GM23338 (cell line): ENCODE measurements at regions not wholly inside any gene's neighbourhood (a gene's known extent, or its start where the extent isn't known, plus 50 kb on each side); places are given as distances from the start of the nearest gene placed in this dataset.

ENCODE experiments used
- ATAC-seq: fragments of 200-7000 bp; cut with Tn5 transposase; 3 replicates; pipeline ENCODE4 v1.9.1; 2020
- DNase-seq: peaks from one replicate; pipeline ENCODE4 v3.0.0-alpha.2; 2015; ENCODE audit warnings: low spot score
- H2AFZ ChIP-seq: fragments of 200-600 bp; sonication (generic); 2 replicates; pipeline ENCODE4 v1.8.0; 2016; ENCODE audit warnings: antibody characterized with exemption, mild to moderate bottlenecking, moderate library complexity
- H3F3A ChIP-seq: fragments of 200-600 bp; sonication (generic); replicated peaks from 2 replicates; pipeline ENCODE4 v1.8.0; 2017; ENCODE audit warnings: antibody characterized with exemption, mixed run types, low read depth
- H3K27ac ChIP-seq: fragments of 200-600 bp; sonication (generic); 2 replicates; pipeline ENCODE4 v1.6.1; 2016; ENCODE audit warnings: low read depth
- H3K27me3 ChIP-seq: fragments of 200-600 bp; sonication (generic); 2 replicates; pipeline ENCODE4 v1.8.0; 2016; ENCODE audit warnings: mild to moderate bottlenecking, mixed run types, moderate library complexity; ENCODE audit not compliant: insufficient read depth
- H3K36me3 ChIP-seq: fragments of 200-600 bp; sonication (generic); 2 replicates; pipeline ENCODE4 v1.8.0; 2016; ENCODE audit warnings: mild to moderate bottlenecking; ENCODE audit not compliant: insufficient read depth
- H3K4me1 ChIP-seq: fragments of 200-600 bp; sonication (generic); 2 replicates; pipeline ENCODE4 v1.8.0; 2016; ENCODE audit warnings: mild to moderate bottlenecking, moderate library complexity; ENCODE audit not compliant: insufficient read depth
- H3K4me2 ChIP-seq: fragments of 200-600 bp; sonication (generic); 2 replicates; pipeline ENCODE4 v1.7.1; 2017; ENCODE audit warnings: mixed run types
- H3K4me3 ChIP-seq: fragments of 200-600 bp; sonication (generic); 2 replicates; pipeline ENCODE4 v1.6.1; 2016; ENCODE audit warnings: mixed run types
- H3K79me2 ChIP-seq: fragments of 200-600 bp; sonication (generic); replicated peaks from 2 replicates; pipeline ENCODE4 v1.8.0; 2017; ENCODE audit warnings: mild to moderate bottlenecking; ENCODE audit not compliant: insufficient read depth
- H3K9me2 ChIP-seq: fragments of 200-600 bp; sonication (generic); 2 replicates; pipeline ENCODE4 v1.8.0; 2017; ENCODE audit not compliant: insufficient read depth
- H4K20me1 ChIP-seq: fragments of 200-600 bp; sonication (generic); replicated peaks from 2 replicates; pipeline ENCODE4 v1.8.0; 2017; ENCODE audit warnings: mild to moderate bottlenecking; ENCODE audit not compliant: insufficient read depth
- H3K27ac Mint-ChIP-seq: 2 replicates; pipeline ENCODE4 v1.8.0; 2020; ENCODE audit warnings: inconsistent platforms, mild to moderate bottlenecking, moderate library complexity, mixed read lengths
- H3K27me3 Mint-ChIP-seq: 3 replicates; pipeline ENCODE4 v1.8.0; 2022; ENCODE audit warnings: low read depth, mild to moderate bottlenecking, moderate library complexity, mixed read lengths, inconsistent platforms; ENCODE audit not compliant: insufficient read depth, poor library complexity
- H3K36me3 Mint-ChIP-seq: 3 replicates; pipeline ENCODE4 v1.8.0; 2021; ENCODE audit warnings: low read depth, mild to moderate bottlenecking, inconsistent platforms, moderate library complexity, mixed read lengths
- H3K4me1 Mint-ChIP-seq: 3 replicates; pipeline ENCODE4 v1.8.0; 2020; ENCODE audit warnings: mild to moderate bottlenecking, inconsistent platforms, mixed read lengths
- H3K4me3 Mint-ChIP-seq: 3 replicates; pipeline ENCODE4 v1.8.0; 2021; ENCODE audit warnings: moderate library complexity, mild to moderate bottlenecking, inconsistent platforms, mixed read lengths
- H3K9me3 Mint-ChIP-seq: 3 replicates; pipeline ENCODE4 v1.8.0; 2020; ENCODE audit warnings: moderate library complexity, mild to moderate bottlenecking, inconsistent platforms, mixed read lengths
- CREB1 ChIP-seq: fragments of 250-450 bp; sonication (Bioruptor Pico); IDR thresholded peaks from 2 replicates; pipeline ENCODE4 v1.5.0; 2020; ENCODE audit warnings: low read depth, mild to moderate bottlenecking, moderate library complexity
- EZH2 ChIP-seq: fragments of 200-600 bp; sonication (generic); IDR thresholded peaks from one replicate; pipeline ENCODE4 v1.8.0; 2017; ENCODE audit warnings: antibody characterized with exemption, mild to moderate bottlenecking, low read depth; ENCODE audit not compliant: unreplicated experiment
- EZH2phosphoT487 ChIP-seq: fragments of 200-600 bp; sonication (generic); IDR thresholded peaks from one replicate; pipeline ENCODE4 v1.8.1; 2018; ENCODE audit warnings: antibody characterized with exemption; ENCODE audit not compliant: unreplicated experiment
- JUNB ChIP-seq: IDR thresholded peaks from one replicate; pipeline ENCODE4 v1.6.1; 2016; ENCODE audit warnings: antibody characterized with exemption; ENCODE audit not compliant: unreplicated experiment
- NANOG ChIP-seq: IDR thresholded peaks from 2 replicates; pipeline ENCODE4 v1.6.1; 2016; ENCODE audit warnings: antibody characterized with exemption, borderline replicate concordance
- POLR2AphosphoS5 ChIP-seq: IDR thresholded peaks from 2 replicates; pipeline ENCODE4 v1.6.1; 2016; ENCODE audit warnings: antibody characterized with exemption, low read depth
- STAT1 ChIP-seq: IDR thresholded peaks from one replicate; pipeline ENCODE4 v1.6.1; 2016; ENCODE audit warnings: antibody characterized with exemption; ENCODE audit not compliant: unreplicated experiment
- ZNF114 ChIP-seq: fragments of 250-450 bp; sonication (Bioruptor Pico); IDR thresholded peaks from 2 replicates; pipeline ENCODE4 v1.5.0; 2020; ENCODE audit warnings: mild to moderate bottlenecking, moderate library complexity
- ZNF331 ChIP-seq: fragments of 250-450 bp; sonication (Bioruptor Pico); IDR thresholded peaks from 2 replicates; pipeline ENCODE4 v1.5.0; 2020; ENCODE audit warnings: low read depth, mild to moderate bottlenecking, moderate library complexity
- TF ChIP-seq, protein P1 (sequence below), 2 experiments: fragments of 200-600 bp in 1 of 2; sonication (generic) in 1 of 2; conservative IDR thresholded peaks; 2 replicates each; pipeline versions ENCODE4 v1.5.1 to v1.6.1; 2016 to 2017; ENCODE audit warnings: antibody characterized with exemption in 2 of 2, low read depth in 2 of 2, mild to moderate bottlenecking in 2 of 2, moderate library complexity in 1 of 2
- TF ChIP-seq, protein P2 (sequence below): IDR thresholded peaks from 2 replicates; pipeline ENCODE4 v1.6.1; 2016; ENCODE audit warnings: antibody characterized with exemption
- TF ChIP-seq, protein P3 (sequence below): fragments of 250-450 bp; sonication (Bioruptor Pico); IDR thresholded peaks from 2 replicates; pipeline ENCODE4 v1.5.0; 2020; ENCODE audit warnings: mild to moderate bottlenecking, moderate library complexity
- TF ChIP-seq, protein P4 (sequence below): IDR thresholded peaks from one replicate; pipeline ENCODE4 v1.6.1; 2018; ENCODE audit warnings: antibody characterized with exemption; ENCODE audit not compliant: unreplicated experiment

DNA sequence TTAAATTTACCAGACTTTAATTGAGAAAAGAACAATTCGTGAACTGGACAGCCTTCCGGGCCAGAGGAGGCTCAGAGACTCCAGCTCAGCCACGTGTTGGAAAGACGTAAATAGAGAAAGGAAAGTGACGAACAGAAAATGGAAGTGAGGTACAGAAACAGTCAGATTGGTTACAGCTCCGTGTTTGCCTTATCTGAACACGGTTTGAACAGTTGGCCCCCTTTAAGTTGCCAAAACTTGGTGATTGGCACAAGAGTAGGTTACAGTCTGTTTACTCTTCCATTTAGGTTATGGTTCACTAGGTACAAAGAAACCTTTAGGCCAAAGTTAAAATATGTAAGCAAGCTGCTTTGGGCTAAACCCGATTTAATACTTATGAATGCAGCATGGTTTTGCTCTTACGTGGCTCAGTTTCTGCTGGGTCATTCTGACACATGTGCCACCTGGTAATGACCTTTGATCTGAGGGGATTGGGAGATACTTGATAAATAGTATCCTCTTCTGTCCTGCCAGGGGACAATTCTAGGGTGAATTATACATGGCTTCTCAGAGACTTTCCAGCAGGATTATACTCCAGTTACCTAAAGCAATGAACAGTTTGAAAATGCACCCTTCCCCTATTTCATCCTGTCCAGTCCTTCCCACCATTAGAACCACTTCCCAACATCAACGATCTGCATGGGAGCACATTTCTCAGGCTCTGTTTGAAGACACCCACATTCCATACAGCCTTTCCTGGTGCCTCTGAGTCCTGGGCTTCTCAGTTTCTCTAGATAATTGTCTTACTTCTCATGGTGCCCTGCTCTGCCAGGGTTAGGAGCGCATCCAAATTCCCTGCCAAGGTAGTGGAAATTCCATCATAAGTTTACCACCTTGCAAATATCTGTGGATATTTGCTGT is 65.1 kb upstream of the TGIF1 start:
- Histone ChIP-seq H3K36me3 (no peaks in the 10 kb centered on the region), H3K9me2 (no peaks in the 10 kb centered on the region), H3K4me3 (no peak overlapping the region), H3K4me2 (no peak overlapping the region), H2AFZ (peak overlapping the region; percentile 83; the same call in 1 of the 2 replicates), H3K27me3 (no peaks in the 10 kb centered on the region), H3F3A (no peaks in the 10 kb centered on the region), H4K20me1 (no peaks in the 10 kb centered on the region), H3K4me1 (peaks cover 9% of the 10 kb centered on the region), H3K27ac (no peak overlapping the region), H3K79me2 (no peaks in the 10 kb centered on the region)
- TF ChIP-seq STAT1: no peak
- TF ChIP-seq ZNF114 (CRISPR knock-in tag): no peak
- no peak for TF ChIP-seq POLR2AphosphoS5
- TF ChIP-seq, protein P1, sequence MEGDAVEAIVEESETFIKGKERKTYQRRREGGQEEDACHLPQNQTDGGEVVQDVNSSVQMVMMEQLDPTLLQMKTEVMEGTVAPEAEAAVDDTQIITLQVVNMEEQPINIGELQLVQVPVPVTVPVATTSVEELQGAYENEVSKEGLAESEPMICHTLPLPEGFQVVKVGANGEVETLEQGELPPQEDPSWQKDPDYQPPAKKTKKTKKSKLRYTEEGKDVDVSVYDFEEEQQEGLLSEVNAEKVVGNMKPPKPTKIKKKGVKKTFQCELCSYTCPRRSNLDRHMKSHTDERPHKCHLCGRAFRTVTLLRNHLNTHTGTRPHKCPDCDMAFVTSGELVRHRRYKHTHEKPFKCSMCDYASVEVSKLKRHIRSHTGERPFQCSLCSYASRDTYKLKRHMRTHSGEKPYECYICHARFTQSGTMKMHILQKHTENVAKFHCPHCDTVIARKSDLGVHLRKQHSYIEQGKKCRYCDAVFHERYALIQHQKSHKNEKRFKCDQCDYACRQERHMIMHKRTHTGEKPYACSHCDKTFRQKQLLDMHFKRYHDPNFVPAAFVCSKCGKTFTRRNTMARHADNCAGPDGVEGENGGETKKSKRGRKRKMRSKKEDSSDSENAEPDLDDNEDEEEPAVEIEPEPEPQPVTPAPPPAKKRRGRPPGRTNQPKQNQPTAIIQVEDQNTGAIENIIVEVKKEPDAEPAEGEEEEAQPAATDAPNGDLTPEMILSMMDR (conservative IDR thresholded peaks at IDR 0.05; ENCODE audit: low read depth in 2 of 2): no peak
- no peak for TF ChIP-seq CREB1 (CRISPR knock-in tag)
- no peak for TF ChIP-seq JUNB
- TF ChIP-seq EZH2: no peak
- TF ChIP-seq ZNF331 (CRISPR knock-in tag): no peak
- TF ChIP-seq, protein P2, sequence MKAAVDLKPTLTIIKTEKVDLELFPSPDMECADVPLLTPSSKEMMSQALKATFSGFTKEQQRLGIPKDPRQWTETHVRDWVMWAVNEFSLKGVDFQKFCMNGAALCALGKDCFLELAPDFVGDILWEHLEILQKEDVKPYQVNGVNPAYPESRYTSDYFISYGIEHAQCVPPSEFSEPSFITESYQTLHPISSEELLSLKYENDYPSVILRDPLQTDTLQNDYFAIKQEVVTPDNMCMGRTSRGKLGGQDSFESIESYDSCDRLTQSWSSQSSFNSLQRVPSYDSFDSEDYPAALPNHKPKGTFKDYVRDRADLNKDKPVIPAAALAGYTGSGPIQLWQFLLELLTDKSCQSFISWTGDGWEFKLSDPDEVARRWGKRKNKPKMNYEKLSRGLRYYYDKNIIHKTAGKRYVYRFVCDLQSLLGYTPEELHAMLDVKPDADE: no peak
- no peak for TF ChIP-seq EZH2phosphoT487
- TF ChIP-seq, protein P3, sequence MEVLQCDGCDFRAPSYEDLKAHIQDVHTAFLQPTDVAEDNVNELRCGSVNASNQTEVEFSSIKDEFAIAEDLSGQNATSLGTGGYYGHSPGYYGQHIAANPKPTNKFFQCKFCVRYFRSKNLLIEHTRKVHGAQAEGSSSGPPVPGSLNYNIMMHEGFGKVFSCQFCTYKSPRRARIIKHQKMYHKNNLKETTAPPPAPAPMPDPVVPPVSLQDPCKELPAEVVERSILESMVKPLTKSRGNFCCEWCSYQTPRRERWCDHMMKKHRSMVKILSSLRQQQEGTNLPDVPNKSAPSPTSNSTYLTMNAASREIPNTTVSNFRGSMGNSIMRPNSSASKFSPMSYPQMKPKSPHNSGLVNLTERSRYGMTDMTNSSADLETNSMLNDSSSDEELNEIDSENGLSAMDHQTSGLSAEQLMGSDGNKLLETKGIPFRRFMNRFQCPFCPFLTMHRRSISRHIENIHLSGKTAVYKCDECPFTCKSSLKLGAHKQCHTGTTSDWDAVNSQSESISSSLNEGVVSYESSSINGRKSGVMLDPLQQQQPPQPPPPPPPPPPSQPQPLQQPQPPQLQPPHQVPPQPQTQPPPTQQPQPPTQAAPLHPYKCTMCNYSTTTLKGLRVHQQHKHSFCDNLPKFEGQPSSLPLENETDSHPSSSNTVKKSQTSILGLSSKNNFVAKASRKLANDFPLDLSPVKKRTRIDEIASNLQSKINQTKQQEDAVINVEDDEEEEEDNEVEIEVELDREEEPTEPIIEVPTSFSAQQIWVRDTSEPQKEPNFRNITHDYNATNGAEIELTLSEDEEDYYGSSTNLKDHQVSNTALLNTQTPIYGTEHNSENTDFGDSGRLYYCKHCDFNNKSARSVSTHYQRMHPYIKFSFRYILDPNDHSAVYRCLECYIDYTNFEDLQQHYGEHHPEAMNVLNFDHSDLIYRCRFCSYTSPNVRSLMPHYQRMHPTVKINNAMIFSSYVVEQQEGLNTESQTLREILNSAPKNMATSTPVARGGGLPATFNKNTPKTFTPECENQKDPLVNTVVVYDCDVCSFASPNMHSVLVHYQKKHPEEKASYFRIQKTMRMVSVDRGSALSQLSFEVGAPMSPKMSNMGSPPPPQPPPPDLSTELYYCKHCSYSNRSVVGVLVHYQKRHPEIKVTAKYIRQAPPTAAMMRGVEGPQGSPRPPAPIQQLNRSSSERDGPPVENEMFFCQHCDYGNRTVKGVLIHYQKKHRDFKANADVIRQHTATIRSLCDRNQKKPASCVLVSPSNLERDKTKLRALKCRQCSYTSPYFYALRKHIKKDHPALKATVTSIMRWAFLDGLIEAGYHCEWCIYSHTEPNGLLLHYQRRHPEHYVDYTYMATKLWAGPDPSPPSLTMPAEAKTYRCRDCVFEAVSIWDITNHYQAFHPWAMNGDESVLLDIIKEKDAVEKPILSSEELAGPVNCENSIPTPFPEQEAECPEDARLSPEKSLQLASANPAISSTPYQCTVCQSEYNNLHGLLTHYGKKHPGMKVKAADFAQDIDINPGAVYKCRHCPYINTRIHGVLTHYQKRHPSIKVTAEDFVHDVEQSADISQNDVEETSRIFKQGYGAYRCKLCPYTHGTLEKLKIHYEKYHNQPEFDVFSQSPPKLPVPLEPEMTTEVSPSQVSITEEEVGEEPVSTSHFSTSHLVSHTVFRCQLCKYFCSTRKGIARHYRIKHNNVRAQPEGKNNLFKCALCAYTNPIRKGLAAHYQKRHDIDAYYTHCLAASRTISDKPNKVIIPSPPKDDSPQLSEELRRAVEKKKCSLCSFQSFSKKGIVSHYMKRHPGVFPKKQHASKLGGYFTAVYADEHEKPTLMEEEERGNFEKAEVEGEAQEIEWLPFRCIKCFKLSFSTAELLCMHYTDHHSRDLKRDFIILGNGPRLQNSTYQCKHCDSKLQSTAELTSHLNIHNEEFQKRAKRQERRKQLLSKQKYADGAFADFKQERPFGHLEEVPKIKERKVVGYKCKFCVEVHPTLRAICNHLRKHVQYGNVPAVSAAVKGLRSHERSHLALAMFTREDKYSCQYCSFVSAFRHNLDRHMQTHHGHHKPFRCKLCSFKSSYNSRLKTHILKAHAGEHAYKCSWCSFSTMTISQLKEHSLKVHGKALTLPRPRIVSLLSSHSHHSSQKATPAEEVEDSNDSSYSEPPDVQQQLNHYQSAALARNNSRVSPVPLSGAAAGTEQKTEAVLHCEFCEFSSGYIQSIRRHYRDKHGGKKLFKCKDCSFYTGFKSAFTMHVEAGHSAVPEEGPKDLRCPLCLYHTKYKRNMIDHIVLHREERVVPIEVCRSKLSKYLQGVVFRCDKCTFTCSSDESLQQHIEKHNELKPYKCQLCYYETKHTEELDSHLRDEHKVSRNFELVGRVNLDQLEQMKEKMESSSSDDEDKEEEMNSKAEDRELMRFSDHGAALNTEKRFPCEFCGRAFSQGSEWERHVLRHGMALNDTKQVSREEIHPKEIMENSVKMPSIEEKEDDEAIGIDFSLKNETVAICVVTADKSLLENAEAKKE (CRISPR knock-in tag): no peak
- TF ChIP-seq NANOG: no peak
- TF ChIP-seq, protein P4, sequence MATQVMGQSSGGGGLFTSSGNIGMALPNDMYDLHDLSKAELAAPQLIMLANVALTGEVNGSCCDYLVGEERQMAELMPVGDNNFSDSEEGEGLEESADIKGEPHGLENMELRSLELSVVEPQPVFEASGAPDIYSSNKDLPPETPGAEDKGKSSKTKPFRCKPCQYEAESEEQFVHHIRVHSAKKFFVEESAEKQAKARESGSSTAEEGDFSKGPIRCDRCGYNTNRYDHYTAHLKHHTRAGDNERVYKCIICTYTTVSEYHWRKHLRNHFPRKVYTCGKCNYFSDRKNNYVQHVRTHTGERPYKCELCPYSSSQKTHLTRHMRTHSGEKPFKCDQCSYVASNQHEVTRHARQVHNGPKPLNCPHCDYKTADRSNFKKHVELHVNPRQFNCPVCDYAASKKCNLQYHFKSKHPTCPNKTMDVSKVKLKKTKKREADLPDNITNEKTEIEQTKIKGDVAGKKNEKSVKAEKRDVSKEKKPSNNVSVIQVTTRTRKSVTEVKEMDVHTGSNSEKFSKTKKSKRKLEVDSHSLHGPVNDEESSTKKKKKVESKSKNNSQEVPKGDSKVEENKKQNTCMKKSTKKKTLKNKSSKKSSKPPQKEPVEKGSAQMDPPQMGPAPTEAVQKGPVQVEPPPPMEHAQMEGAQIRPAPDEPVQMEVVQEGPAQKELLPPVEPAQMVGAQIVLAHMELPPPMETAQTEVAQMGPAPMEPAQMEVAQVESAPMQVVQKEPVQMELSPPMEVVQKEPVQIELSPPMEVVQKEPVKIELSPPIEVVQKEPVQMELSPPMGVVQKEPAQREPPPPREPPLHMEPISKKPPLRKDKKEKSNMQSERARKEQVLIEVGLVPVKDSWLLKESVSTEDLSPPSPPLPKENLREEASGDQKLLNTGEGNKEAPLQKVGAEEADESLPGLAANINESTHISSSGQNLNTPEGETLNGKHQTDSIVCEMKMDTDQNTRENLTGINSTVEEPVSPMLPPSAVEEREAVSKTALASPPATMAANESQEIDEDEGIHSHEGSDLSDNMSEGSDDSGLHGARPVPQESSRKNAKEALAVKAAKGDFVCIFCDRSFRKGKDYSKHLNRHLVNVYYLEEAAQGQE: no peak
- H3K4me1 Mint-ChIP-seq: peaks cover 11% of the 10 kb centered on the region; the same call in 2 of the 3 replicates
- H3K36me3 Mint-ChIP-seq: no peaks in the 10 kb centered on the region; the same call in 2 of the 3 replicates
- peaks cover 6% of the 10 kb centered on the region for H3K27me3 Mint-ChIP-seq
- DNase-seq (no peak), ATAC-seq (no peak)
- no peak overlapping the region for H3K4me3 Mint-ChIP-seq
- H3K27ac Mint-ChIP-seq: no peak overlapping the region
- peaks cover 6% of the 10 kb centered on the region for H3K9me3 Mint-ChIP-seq
